ENCODE measurements at regions not wholly inside any gene's neighbourhood (a gene's known extent, or its start where the extent isn't known, plus 50 kb on each side); places are given as distances from the start of the nearest gene placed in this dataset.

GRCh38 chr1:5402618-5403017 lies 589.6 kb downstream of the NPHP4 start:
- TF ChIP-seq, protein P1, sequence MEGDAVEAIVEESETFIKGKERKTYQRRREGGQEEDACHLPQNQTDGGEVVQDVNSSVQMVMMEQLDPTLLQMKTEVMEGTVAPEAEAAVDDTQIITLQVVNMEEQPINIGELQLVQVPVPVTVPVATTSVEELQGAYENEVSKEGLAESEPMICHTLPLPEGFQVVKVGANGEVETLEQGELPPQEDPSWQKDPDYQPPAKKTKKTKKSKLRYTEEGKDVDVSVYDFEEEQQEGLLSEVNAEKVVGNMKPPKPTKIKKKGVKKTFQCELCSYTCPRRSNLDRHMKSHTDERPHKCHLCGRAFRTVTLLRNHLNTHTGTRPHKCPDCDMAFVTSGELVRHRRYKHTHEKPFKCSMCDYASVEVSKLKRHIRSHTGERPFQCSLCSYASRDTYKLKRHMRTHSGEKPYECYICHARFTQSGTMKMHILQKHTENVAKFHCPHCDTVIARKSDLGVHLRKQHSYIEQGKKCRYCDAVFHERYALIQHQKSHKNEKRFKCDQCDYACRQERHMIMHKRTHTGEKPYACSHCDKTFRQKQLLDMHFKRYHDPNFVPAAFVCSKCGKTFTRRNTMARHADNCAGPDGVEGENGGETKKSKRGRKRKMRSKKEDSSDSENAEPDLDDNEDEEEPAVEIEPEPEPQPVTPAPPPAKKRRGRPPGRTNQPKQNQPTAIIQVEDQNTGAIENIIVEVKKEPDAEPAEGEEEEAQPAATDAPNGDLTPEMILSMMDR (IDR thresholded peaks at IDR 0.05 in 4 of 5, conservative IDR thresholded peaks at IDR 0.05 in 1 of 5), result no peak
- no peak for TF ChIP-seq POLR2A (IDR thresholded peaks at IDR 0.05)

Measured in gastrocnemius medialis (tissue), 4 donors.